ENCODE measurements at regions not wholly inside any gene's neighbourhood (a gene's known extent, or its start where the extent isn't known, plus 50 kb on each side); places are given as distances from the start of the nearest gene placed in this dataset.

DNA sequence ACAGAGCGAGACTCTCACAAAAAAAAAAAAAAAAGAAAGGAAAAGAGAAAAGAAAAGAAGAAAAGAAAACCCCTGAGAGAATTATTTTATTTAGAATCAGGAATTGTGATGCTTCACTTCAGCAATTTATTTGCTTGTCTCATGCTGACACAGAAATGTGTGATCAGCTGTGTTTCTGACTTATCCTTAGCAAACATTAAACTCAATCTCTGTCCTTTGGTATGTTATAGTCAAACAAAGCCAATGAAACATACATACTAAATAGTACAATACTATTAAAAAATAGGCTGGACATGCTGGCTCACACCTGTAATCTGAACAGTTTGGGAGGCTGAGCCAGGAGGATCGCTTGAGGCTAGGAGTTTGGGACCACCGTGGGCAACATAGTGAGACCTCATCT, 733.0 kb upstream of the FZD8 start:
- TF ChIP-seq CEBPB (IDR thresholded peaks at IDR 0.05) (no peak), EP300 (IDR thresholded peaks at IDR 0.05; ENCODE audit: borderline replicate concordance) (no peak), FOXM1 (IDR thresholded peaks at IDR 0.05; ENCODE audit: borderline replicate concordance, low read depth) (no peak)
- TF ChIP-seq, protein P1, sequence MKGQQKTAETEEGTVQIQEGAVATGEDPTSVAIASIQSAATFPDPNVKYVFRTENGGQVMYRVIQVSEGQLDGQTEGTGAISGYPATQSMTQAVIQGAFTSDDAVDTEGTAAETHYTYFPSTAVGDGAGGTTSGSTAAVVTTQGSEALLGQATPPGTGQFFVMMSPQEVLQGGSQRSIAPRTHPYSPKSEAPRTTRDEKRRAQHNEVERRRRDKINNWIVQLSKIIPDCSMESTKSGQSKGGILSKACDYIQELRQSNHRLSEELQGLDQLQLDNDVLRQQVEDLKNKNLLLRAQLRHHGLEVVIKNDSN (IDR thresholded peaks at IDR 0.05): no peak

DNA sequence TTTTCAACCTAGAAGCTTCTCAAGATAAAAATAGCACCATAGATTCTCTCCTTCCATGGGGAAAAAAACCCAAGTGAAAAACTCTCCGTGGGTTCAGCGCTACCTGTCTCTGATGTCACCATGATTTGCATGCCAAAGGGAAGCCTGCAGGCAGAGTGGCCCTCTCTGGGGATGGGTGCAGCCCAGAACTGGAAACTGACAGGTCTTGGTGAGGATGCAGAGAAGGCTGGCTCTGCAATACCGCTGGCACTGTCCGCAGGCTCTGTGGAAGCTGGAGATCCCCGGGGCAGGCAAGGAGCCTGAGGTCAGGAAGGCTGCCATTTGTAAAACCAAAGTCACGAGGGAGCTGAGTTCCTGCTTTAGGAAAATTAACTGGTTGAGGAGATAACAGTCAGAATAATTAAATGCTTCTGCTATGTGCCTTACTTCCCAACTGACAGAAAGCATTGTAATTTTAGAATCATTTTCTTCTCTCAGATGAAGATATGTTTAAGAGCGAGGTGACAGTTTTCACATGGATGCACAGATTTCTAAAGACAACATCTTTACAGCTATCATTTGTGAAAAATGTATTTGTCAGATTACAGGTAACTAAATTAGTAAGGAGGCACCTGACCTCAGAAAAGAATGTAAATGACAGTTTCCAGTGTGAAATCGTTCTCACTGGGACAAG, 731.5 kb upstream of the FZD8 start:
- TF ChIP-seq, protein P2, sequence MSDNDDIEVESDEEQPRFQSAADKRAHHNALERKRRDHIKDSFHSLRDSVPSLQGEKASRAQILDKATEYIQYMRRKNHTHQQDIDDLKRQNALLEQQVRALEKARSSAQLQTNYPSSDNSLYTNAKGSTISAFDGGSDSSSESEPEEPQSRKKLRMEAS (IDR thresholded peaks at IDR 0.05): no peak
- TF ChIP-seq TCF12 (IDR thresholded peaks at IDR 0.05; ENCODE audit: low read depth) (no peak), ZBTB7A (IDR thresholded peaks at IDR 0.05; ENCODE audit: low read depth) (no peak), CREB1 (IDR thresholded peaks at IDR 0.05; ENCODE audit: low read depth) (no peak), TEAD4 (IDR thresholded peaks at IDR 0.05) (no peak), RAD21 (IDR thresholded peaks at IDR 0.05; ENCODE audit: low read depth) (no peak), FOXM1 (IDR thresholded peaks at IDR 0.05; ENCODE audit: borderline replicate concordance, low read depth) (no peak), EP300 (IDR thresholded peaks at IDR 0.05; ENCODE audit: borderline replicate concordance) (no peak), NFIC (IDR thresholded peaks at IDR 0.05) (no peak), CEBPB (IDR thresholded peaks at IDR 0.05) (no peak), YY1 (IDR thresholded peaks at IDR 0.05; ENCODE audit: low read depth) (no peak), EGR1 (IDR thresholded peaks at IDR 0.05) (no peak), TAF1 (IDR thresholded peaks at IDR 0.05; ENCODE audit: low read depth) (no peak)
- TF ChIP-seq, protein P3, sequence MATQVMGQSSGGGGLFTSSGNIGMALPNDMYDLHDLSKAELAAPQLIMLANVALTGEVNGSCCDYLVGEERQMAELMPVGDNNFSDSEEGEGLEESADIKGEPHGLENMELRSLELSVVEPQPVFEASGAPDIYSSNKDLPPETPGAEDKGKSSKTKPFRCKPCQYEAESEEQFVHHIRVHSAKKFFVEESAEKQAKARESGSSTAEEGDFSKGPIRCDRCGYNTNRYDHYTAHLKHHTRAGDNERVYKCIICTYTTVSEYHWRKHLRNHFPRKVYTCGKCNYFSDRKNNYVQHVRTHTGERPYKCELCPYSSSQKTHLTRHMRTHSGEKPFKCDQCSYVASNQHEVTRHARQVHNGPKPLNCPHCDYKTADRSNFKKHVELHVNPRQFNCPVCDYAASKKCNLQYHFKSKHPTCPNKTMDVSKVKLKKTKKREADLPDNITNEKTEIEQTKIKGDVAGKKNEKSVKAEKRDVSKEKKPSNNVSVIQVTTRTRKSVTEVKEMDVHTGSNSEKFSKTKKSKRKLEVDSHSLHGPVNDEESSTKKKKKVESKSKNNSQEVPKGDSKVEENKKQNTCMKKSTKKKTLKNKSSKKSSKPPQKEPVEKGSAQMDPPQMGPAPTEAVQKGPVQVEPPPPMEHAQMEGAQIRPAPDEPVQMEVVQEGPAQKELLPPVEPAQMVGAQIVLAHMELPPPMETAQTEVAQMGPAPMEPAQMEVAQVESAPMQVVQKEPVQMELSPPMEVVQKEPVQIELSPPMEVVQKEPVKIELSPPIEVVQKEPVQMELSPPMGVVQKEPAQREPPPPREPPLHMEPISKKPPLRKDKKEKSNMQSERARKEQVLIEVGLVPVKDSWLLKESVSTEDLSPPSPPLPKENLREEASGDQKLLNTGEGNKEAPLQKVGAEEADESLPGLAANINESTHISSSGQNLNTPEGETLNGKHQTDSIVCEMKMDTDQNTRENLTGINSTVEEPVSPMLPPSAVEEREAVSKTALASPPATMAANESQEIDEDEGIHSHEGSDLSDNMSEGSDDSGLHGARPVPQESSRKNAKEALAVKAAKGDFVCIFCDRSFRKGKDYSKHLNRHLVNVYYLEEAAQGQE (IDR thresholded peaks at IDR 0.05; ENCODE audit: low read depth): no peak
- TF ChIP-seq, protein P1 (IDR thresholded peaks at IDR 0.05): no peak

DNA sequence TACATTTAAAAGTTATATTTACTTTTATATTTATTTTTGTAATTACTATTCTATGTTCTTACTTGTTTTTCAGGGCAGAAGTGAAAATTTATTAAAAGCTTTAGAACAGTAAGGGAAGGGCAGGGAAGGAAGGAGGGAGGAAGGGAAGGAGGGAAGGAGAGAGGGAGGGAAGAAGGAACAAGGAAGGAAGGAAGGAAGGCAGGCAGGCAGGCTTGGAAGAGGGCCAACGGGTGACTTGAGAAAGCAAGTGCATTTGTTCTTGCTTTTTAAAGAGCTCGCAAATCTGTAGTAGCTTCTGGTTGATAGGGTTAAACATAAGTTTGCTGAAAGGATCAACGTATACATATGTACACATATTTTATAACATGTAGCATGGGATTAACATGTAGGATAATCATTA, 725.3 kb upstream of the FZD8 start:
- TF ChIP-seq RAD21 (IDR thresholded peaks at IDR 0.05; ENCODE audit: low read depth) (no peak), NFIC (IDR thresholded peaks at IDR 0.05) (no peak), TEAD4 (IDR thresholded peaks at IDR 0.05) (no peak), ZBTB7A (IDR thresholded peaks at IDR 0.05; ENCODE audit: low read depth) (no peak), TCF12 (IDR thresholded peaks at IDR 0.05; ENCODE audit: low read depth) (no peak), CEBPB (IDR thresholded peaks at IDR 0.05) (no peak), EP300 (IDR thresholded peaks at IDR 0.05; ENCODE audit: borderline replicate concordance) (no peak), TAF1 (IDR thresholded peaks at IDR 0.05; ENCODE audit: low read depth) (no peak), FOXM1 (IDR thresholded peaks at IDR 0.05; ENCODE audit: borderline replicate concordance, low read depth) (no peak), YY1 (IDR thresholded peaks at IDR 0.05; ENCODE audit: low read depth) (no peak), EGR1 (IDR thresholded peaks at IDR 0.05) (no peak), CREB1 (IDR thresholded peaks at IDR 0.05; ENCODE audit: low read depth) (no peak)
- TF ChIP-seq, protein P3 (IDR thresholded peaks at IDR 0.05; ENCODE audit: low read depth): no peak

DNA sequence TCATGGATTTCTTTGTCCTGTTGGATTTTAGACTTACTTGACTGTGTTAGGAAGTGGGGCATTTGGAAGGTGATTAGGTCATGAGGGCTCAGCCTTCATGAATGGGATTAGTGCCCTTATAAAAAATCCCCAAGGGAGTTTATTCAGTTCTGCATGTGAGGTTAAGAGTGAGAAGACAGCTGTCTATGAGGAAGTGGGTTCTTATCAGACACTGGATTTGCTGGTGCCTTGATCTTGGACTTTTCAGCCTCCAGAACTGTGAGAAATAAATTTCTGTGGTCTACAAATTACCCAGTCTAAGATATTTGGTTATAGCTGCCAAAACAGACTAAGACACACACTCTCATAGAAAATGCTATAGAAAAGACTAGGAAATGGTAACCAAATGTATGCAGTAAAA, 724.7 kb upstream of the FZD8 start:
- no peak for TF ChIP-seq EP300 (IDR thresholded peaks at IDR 0.05; ENCODE audit: borderline replicate concordance)
- TF ChIP-seq, protein P3 (IDR thresholded peaks at IDR 0.05; ENCODE audit: low read depth): no peak

DNA sequence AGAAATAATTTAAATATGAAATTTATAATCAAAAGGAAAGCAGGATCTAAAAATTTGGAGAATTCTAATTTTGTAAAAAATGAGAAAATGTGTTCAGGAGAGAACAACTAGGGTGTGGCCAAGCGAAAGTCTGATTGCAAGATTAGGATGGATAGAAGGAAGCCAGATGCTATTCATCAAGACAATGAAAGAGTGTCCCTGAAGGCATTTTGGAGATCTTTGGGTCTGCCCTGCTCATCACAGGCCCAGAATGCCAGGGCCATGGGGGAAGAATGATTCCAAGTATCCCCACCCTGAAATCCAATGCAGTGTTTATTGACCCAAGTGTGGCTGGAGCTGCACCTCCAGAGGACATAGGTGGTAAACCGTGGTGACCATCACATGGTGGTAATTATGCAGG, 724.0 kb upstream of the FZD8 start:
- TF ChIP-seq, protein P2 (IDR thresholded peaks at IDR 0.05): no peak
- TF ChIP-seq YY1 (IDR thresholded peaks at IDR 0.05; ENCODE audit: low read depth) (no peak), NFIC (IDR thresholded peaks at IDR 0.05) (no peak), TAF1 (IDR thresholded peaks at IDR 0.05; ENCODE audit: low read depth) (no peak), CEBPB (IDR thresholded peaks at IDR 0.05) (no peak), FOXM1 (IDR thresholded peaks at IDR 0.05; ENCODE audit: borderline replicate concordance, low read depth) (no peak)
- TF ChIP-seq, protein P1 (IDR thresholded peaks at IDR 0.05): no peak
- TF ChIP-seq, protein P3 (IDR thresholded peaks at IDR 0.05; ENCODE audit: low read depth): no peak
